ENCODE measurements at regions not wholly inside any gene's neighbourhood (a gene's known extent, or its start where the extent isn't known, plus 50 kb on each side); places are given as distances from the start of the nearest gene placed in this dataset.
"Not testable (repeated sequence)": the region's sequence is repeated elsewhere in the genome, so short reads cannot be mapped to it uniquely, and the experiment has no call there.

- no peak for DNase-seq (ENCODE audit: low read depth in 3 of 3, low spot score in 2 of 3)
These were observed 396.9 kb downstream of the AGTPBP1 start for GRCh38 chr9:85344901-85345300.

DNA sequence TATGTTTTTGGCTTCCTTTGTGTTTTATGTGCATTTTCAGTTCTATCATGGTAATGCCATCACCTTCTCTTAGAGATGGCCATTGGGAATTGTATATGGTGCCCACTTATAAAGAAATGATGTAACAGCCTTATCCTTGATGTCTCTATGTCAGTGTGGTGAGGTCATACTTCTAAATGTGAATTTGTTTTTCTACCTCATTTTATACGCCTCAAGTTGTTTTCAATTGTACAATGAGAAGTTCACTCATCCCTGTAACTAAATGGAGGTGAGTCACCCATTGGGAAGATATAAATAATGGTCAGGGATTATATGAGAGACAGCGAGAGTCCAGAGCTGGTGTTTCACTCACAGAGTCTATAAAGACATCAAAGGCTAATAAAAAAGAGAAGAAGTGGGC, 402.4 kb downstream of the AGTPBP1 start:
- DNase-seq (ENCODE audit: low read depth in 3 of 3, low spot score in 2 of 3), result no peak

DNA sequence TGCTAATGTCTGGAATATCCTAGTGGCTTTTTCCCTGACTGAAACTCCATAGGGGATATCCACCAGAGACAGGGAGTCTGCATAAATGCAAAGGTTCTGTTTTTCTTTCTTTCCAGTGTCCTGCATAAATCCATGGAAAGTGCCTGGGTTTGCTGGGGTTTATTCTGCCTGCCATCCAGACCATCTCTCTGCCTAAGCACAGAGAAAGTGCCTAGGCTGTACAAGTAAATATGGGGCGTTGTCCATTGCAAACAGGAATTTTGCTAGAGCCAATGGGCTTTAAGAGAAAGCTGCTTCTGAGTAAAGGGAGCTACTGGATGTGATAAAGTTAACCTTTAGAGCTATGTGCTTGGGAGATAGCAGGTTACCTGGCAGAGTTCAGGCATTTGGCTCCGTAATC, 407.5 kb downstream of the AGTPBP1 start:
- DNase-seq (ENCODE audit: low read depth in 3 of 3, low spot score in 2 of 3), result no peak

DNA sequence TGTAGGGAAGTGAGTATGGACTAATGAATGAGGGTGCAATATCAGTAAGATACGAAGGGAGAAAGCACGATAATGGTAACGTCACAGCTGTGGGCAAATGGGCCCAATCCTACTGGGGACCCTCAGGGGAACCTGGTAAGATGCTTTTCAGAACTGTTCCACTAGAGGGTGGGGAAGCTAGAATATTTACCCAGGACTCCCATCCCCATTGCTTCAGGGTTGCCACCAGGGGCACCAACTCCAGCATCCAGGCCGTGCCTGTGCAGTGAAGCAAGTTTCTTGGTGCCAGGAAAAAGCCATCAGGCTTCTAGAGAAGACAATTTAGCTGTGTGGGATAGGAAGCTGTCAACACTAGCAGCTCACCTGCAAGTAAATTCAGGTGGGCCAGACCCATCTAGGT, 409.3 kb downstream of the AGTPBP1 start:
- DNase-seq (ENCODE audit: low read depth in 3 of 3, low spot score in 2 of 3), result no peak

DNA sequence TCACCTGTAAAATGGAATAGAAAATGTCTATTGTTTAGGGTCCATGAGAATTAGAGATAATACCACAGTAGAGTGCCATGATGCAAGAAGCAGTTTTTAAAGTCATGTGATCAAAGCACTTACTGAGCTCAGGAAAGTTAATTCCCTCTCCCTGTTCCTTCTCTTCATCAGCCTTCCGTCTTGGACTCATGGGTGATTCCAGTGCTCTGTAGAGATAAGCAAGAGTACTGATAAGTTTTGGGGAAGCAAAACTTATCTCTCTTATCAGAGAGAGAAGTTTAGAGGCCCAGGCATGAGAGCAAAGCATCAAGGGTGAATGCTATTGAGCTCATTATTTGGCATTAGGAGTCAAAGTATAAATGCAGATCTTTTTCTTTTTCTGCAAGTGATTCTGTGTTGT, 410.1 kb downstream of the AGTPBP1 start:
- no peak for DNase-seq (ENCODE audit: low read depth in 3 of 3, low spot score in 2 of 3)

DNA sequence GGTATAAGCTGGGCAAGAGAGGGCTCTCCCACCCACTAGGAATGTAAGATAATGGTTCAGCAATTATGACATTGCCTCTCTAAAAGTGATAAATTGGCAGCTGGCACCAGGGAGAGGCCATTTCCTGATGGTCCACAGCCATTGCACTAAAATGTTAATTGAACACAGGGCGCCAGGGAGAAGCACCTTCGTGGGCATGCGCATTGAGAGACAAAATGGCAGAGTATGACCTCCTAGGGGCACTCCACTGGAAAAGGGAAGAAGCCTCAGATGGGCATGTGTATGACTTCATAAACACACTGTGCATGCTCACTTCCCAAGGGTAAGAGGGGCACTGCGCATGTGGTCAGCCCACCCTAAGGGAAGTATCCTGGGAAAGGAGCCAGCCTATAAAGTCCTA, 419.2 kb downstream of the AGTPBP1 start:
- DNase-seq (ENCODE audit: low read depth in 3 of 3, low spot score in 2 of 3), result no peak

GRCh38 chr9:85321561-85321960, 420.2 kb downstream of the AGTPBP1 start:
- no peak for DNase-seq (ENCODE audit: low read depth in 3 of 3, low spot score in 2 of 3)

- no peak for DNase-seq (ENCODE audit: low read depth in 3 of 3, low spot score in 2 of 3)
These were observed 421.7 kb downstream of the AGTPBP1 start for GRCh38 chr9:85319936-85320656.

GRCh38 chr9:85315535-85315934, 426.2 kb downstream of the AGTPBP1 start:
- DNase-seq (ENCODE audit: low read depth in 3 of 3, low spot score in 2 of 3), result not testable (repeated sequence)

DNA sequence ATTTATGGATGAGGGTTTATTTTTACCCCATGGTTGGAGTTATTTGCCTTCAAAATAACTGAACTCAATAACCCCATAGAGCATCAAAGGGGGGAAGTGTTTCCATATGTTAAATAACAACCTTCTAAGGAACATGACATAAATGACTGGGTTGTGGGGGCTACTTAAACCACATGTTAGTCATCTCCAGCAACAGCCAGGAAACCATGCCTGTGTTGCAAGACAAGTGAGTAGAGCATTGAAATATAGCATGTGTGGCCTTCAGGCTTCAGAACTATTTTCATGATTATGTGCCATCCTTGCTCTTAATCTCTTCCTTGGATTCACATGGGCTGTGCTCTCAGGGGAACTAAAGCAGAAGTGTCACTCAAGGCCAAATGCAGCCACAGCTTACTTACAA, 431.2 kb downstream of the AGTPBP1 start:
- no peak for DNase-seq (ENCODE audit: low read depth in 3 of 3, low spot score in 2 of 3)

DNA sequence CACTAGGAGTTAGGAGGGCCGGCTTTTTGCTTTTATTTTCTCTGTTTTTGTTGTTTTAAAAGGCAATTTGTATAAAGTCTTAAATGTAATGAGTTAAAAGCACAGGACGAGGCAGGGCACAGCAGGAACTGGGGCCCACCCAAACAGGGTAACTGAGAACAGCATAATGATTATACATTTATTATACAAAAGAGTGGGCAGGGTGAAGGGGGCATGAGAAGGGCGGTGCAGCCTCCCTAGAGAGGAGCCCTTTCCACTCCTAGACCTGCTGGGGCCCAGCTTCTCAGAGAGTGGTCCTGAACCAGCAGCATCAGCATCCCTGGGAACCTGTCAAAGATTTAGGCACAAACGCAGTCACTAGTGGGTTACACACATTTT, 438.0 kb downstream of the AGTPBP1 start:
- DNase-seq (ENCODE audit: low read depth in 3 of 3, low spot score in 2 of 3), result no peak

DNA sequence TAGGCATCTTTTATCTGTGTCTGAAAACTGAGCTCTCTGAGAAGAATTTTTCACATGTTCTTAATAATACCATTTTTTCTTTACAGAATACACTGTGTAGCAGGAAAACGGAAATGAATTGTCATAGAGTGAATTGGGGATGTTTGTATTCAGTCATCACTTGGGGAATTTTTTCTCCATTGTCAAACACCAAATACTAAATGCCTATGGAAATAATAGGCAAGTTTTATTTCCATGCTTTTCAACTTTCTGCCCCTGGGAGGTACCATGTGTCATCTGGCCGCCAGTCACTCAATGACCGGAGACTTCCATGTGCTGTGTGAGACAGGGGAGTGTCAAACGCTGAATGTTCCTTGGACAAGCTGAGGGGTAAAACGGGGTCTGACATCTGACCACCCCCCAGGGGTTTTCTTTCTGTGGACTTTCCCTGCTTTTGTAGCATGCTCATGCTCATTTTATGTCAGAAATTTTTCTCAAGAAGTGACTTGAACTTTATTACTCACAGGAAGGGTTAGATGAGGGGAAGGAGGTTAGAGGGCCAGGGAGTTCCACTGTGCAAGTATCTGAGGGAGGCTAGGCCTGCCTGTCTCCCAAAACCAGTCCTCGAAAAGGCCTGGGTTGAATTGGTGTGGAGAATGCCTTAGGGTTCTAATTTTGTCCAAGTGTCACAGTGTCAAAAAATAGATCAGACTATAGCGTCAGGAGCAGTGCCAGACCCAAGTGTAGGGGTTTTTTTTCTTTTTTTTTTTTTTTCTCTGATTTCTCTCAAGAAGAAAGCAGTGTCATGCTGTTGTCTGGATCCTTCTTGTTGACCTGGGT, 438.6 kb downstream of the AGTPBP1 start:
- no peak for DNase-seq (ENCODE audit: low read depth in 3 of 3, low spot score in 2 of 3)

- DNase-seq (ENCODE audit: low read depth in 3 of 3, low spot score in 2 of 3), result no peak
These were observed 443.3 kb downstream of the AGTPBP1 start for GRCh38 chr9:85298499-85298898.

GRCh38 chr9:85295244-85295643, 446.5 kb downstream of the AGTPBP1 start:
- DNase-seq (ENCODE audit: low read depth in 3 of 3, low spot score in 2 of 3), result not testable (repeated sequence)

DNA sequence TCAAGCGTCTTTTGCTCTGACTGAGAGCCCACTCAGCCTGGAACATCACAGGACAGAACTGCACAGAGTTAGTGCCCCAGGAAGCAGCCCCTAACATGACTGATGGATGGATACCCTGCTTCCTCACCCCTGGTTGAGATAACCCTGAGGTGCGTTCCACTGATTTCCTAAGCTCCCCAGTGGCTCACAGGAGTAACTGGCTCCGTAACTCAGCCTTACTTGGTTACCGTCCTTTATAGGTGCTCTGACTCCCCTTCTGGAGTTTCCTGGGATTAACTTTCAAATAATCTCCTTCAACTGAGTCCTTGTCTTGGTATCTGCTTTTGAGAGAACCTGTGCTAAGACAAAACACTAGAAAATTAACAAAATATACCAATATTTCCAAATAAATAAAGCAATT, 449.5 kb downstream of the AGTPBP1 start:
- no peak for DNase-seq (ENCODE audit: low read depth in 3 of 3, low spot score in 2 of 3)

GRCh38 chr9:85291266-85291665, 450.5 kb downstream of the AGTPBP1 start:
- no peak for DNase-seq (ENCODE audit: low read depth in 3 of 3, low spot score in 2 of 3)

DNA sequence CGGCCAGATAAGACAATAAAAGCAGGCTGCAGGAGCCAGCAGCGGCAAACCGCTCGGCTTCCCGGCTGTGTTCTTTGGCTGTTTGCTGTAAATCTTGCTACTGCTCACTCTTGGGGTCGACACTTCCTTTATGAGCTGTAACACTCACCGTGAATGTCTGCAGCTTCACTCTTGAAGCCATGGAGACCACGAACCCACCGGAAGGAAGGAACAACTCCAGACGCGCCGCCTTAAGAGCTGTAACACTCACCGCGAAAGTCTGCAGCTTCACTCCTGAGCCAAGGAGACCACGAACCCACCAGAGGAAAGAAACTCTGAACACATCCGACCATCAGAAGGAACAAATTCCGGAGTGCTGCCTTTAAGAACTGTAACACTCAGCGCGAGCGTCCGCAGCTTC, 451.7 kb downstream of the AGTPBP1 start:
- no peak for DNase-seq (ENCODE audit: low read depth in 3 of 3, low spot score in 2 of 3)

DNA sequence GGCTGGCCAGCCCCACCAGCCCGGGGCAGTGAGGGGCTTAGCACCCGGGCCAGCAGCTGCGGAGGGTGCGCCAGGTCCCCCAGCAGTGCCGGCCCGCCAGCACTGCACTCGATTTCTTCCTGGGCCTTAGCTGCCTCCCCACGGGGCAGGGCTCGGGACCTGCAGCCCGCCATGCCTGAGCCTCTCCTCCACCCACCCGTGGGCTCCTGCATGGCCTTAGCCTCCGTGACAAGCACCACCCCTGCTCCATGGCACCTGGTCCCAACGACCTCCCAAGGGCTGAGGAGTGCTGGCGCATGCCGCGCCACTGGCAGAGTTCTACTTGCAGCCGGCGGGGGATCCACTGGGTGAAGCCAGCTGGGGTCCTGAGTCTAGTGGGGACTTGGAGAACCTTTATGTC, 452.6 kb downstream of the AGTPBP1 start:
- DNase-seq (ENCODE audit: low read depth in 3 of 3, low spot score in 2 of 3), result no peak

GRCh38 chr9:85283421-85283820, 458.3 kb downstream of the AGTPBP1 start:
- no peak for DNase-seq (ENCODE audit: low read depth in 3 of 3, low spot score in 2 of 3)

DNA sequence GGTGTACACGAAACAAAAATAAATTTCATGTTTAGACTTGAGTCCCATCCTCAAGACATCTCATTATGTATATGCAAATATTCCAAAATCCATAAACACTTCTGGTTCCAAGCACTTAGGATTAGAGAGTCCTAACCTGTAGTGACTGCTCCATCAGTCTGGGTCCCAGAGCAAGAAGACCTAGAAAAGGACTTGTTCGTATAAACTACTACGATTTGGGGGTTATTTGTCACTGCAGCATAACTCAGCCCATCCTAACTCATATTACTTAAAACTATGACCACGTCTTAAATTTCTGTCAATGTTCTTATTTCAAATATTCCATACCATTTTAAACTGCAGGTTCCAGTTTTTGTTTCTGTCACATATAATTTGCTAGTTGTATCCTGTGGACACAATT, 463.0 kb downstream of the AGTPBP1 start:
- DNase-seq (ENCODE audit: low read depth in 3 of 3, low spot score in 2 of 3), result no peak

DNA sequence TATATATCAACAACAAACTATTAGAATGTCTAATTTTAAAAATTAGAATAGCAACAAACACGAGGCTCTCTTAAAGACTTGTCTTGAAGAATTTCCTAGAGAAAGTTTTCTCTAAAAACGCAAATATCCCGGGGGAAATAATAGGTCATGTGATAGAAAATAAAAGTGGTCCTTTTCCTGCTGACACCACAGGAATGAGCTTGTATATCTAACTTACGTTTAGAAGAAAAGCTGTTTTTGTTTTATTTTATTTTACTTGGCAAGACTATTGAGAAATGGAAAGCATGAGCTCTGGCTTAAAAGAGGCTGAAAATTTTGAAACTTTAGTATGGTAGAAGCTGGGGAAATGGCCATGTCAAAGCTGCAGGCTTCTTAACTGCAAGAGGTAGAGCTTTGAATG, 465.0 kb downstream of the AGTPBP1 start:
- no peak for DNase-seq (ENCODE audit: low read depth in 3 of 3, low spot score in 2 of 3)

- DNase-seq (ENCODE audit: low read depth in 3 of 3, low spot score in 2 of 3), result no peak
These were observed 471.9 kb downstream of the AGTPBP1 start for GRCh38 chr9:85269811-85270210.

All from right renal cortex interstitium (tissue), 3 donors.